HG03342 (cell line): ENCODE measurements at regions not wholly inside any gene's neighbourhood (a gene's known extent, or its start where the extent isn't known, plus 50 kb on each side); places are given as distances from the start of the nearest gene placed in this dataset.

Experiments
- ATAC-seq: cut with Tn5 transposase; IDR thresholded peaks from one replicate; pipeline ENCODE4 v1.9.1; 2021; ENCODE audit warnings: mild to moderate bottlenecking, moderate library complexity; ENCODE audit not compliant: unreplicated experiment

DNA sequence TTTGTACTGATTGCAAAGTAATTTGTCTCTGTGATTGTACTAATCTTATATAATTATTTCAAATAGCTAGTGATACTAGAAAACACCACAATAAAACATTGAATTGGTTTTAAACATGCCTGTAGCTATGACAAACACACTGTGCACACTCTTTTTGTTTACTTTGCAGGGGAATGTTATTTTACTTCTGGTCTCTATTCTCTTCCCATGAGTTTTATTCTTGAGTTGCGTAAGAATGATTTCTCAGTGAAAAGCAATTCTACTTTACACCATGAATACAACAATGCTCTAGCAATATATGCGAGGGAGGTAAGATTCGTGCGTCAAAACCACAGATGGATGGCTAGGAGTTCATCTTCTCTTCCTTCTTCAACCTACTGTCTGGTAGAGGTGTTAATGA is 68.4 kb upstream of the PHACTR1 start:
- no peak for ATAC-seq

DNA sequence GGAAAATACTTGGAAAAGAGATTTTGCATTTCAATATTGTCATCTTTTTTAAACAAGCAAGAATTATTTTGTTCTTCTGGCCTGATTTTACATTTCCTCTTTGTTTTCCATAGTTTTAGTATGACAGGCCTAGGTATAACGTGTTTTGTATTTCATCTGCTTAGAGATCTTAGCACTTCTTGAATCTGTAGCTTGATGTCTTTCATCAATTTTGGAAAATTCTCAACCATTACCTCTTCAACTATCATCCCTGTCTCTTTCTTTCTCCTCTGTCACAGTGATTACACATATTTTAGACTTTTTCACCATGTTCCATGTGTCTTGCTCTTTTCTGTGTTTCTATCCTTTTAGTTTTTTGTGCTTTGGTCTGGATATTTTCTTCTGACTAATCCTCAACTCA is 67.2 kb upstream of the PHACTR1 start:
- ATAC-seq: no peak

DNA sequence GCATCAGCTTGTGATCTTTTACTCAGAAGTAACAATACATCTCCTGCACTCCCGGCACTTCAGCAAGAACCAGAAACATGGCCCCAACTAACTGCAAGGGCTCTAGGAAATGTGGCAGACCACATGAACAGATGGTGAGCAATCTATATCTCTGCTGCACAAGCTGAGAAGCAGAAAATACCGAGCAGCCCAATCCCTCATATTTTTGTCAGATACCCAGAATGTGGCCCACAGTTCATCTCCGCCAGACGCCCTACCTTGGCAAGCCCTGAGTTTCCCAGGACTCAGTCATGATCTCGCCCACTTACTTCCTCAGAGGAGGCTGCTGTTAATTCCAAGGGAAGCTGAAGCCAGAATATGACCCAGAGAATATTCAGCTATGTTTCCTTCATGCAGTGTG is 63.1 kb upstream of the PHACTR1 start:
- no peak for ATAC-seq

DNA sequence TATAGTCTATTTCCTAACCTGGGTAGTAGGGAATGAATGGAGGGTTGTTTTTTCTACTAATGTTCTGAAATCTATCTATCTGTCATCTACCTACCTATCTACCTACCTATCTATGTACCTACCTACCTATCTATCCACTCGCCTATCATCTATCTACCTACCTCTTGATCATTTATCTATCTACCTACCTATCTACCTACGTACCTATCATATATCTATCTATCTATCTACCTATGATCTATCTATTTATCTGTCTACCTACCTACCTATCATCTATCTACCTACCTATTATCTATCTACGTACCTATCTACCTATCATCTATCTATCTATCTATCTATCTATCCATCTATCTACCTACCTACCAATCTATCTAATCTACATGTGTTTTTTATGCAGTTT is 62.5 kb upstream of the PHACTR1 start:
- no peak for ATAC-seq

DNA sequence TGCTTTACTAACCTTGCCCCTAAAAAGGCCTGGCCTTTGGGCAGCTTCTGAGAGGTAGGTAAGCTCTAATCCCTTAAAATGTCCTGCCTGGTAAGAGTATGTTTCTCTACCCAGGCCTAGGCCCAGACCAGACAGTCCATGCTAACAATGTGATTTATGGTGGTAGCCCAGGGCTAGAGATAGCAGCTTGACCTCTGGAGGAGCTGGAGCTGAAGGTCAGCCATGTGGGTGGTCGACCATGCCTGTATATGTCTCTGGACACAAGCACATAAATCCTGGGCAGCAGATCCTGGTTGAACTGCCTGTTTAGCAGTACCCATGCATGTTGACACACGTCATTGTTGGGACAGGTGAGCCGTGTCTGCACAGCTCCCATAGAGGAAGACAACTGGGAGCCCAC is 62.1 kb upstream of the PHACTR1 start:
- ATAC-seq: no peak

DNA sequence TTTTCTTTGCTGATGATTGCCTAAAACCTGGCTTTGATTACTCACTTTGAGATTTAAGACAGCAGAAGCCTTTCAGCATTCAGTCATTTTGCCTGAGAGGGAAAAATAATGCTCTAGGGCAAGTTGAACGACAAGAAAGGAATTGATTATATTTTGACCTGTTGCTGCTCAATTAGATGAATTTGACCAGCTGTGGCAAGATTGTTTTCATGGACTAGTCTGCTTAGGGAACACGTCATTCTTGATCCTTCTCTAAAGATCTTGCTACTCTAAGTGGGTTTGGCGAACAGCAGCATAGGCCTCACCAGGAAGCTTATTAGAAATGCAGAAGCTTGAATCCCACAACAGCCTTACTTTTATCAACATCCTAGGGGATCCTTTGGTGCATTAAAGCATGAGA is 59.7 kb upstream of the PHACTR1 start:
- no peak for ATAC-seq

DNA sequence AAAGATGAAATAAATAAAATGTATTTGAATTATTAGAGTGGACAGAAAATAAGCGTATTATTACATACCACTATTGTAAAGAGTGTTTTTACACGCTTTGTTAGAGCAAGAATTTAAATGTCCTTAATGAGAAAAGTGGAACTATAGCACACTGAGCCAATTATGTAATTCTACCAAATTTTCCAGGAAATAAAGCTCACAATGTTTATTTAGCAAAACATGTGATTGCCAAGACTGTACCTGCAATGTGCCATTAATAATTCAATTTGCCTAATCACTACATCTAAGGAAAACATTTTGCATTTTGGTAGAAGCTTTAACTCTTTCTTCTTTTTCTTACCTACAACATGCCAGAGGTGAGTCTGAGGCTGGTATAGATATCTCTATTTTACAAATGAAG is 58.7 kb upstream of the PHACTR1 start:
- ATAC-seq: no peak

DNA sequence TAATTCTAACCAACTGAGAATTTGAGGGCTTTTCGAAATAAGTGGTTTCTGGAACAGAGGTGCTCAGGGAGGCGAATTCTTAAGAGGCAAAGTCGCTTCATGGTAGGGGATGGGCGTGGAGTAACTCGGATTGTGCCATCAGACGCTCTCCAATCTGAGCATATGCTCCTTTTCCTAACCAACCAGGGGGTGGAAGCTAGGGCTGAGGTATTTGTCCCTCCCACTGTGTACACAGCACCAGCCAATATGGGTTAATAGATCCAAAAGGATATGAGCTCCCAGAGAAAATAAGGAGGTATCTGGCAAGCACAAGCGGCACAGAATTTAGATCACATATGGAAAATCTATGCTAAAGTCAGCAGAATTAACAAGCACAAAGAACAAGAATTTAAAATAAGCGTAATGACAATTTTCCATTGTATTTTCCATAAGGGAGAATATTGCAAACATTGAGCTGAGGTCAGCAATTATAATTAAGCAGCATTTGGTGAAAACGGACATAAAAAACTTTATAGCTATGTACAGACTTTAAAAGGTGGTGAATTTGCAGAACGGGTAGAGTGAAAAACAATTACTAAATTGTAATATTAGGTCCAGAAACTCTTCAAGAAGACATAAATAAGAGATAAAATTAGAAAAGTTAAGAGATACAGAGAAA is 55.0 kb upstream of the PHACTR1 start:
- no peak for ATAC-seq
